GM12878 (cell line): ENCODE measurements at regions not wholly inside any gene's neighbourhood (a gene's known extent, or its start where the extent isn't known, plus 50 kb on each side); places are given as distances from the start of the nearest gene placed in this dataset.

ENCODE experiments used
- ATF3 ChIP-seq: IDR thresholded peaks from 2 replicates; pipeline ENCODE4 v1.6.1; 2011; ENCODE audit warnings: low read depth, mild to moderate bottlenecking, low read length, moderate library complexity, borderline replicate concordance; ENCODE audit errors: extremely low read depth
- CEBPB ChIP-seq, 2 experiments: fragments of 150-350 bp in 1 of 2; IDR thresholded peaks; 2 replicates each; pipeline ENCODE4 v1.6.1; 2012 to 2014; ENCODE audit warnings: low read depth in 2 of 2, low read length in 2 of 2, borderline replicate concordance in 1 of 2, inconsistent platforms in 1 of 2
- CTCF ChIP-seq, 3 experiments: IDR thresholded peaks in 2 of 3; conservative IDR thresholded peaks in 1 of 3; 2 replicates each; pipeline ENCODE4 v1.5.1; 2011; ENCODE audit warnings: low read depth in 3 of 3, low read length in 3 of 3, mild to moderate bottlenecking in 3 of 3, control low read depth in 2 of 3, moderate library complexity in 2 of 3, inconsistent platforms in 1 of 3, mixed read lengths in 1 of 3; ENCODE audit not compliant: control insufficient read depth in 2 of 3, insufficient read depth in 1 of 3; ENCODE audit errors: extremely low read depth in 1 of 3
- E2F4 ChIP-seq: IDR thresholded peaks from 2 replicates; pipeline ENCODE4 v1.6.1; 2012; ENCODE audit warnings: low read depth, low read length, improper control_type of control experiment
- IKZF2 ChIP-seq, 2 experiments: fragments of 450-650 bp; IDR thresholded peaks; 2 replicates each; pipeline ENCODE4 v1.6.1; 2017; ENCODE audit warnings: mild to moderate bottlenecking in 2 of 2, moderate library complexity in 2 of 2
- NFYB ChIP-seq: IDR thresholded peaks from 2 replicates; pipeline ENCODE4 v1.6.1; 2011; ENCODE audit warnings: low read depth, mild to moderate bottlenecking, low read length, improper control_type of control experiment, moderate library complexity; ENCODE audit not compliant: insufficient read depth
- REST ChIP-seq: IDR thresholded peaks from 2 replicates; pipeline ENCODE4 v1.6.1; 2012; ENCODE audit warnings: mild to moderate bottlenecking, low read depth, low read length
- SRF ChIP-seq, 2 experiments: IDR thresholded peaks; 2 replicates each; pipeline ENCODE4 v1.6.1; 2011; ENCODE audit warnings: low read depth in 2 of 2, low read length in 2 of 2, mild to moderate bottlenecking in 1 of 2, moderate library complexity in 1 of 2
- STAT3 ChIP-seq: IDR thresholded peaks from 2 replicates; pipeline ENCODE4 v1.6.1; 2011; ENCODE audit warnings: low read depth, low read length, improper control_type of control experiment
- TCF12 ChIP-seq: IDR thresholded peaks from 2 replicates; pipeline ENCODE4 v1.6.1; 2011; ENCODE audit warnings: low read depth, mild to moderate bottlenecking, low read length
- USF2 ChIP-seq: IDR thresholded peaks from 2 replicates; pipeline ENCODE4 v1.6.1; 2011; ENCODE audit warnings: low read depth, low read length, improper control_type of control experiment, borderline replicate concordance
- ZBTB11 ChIP-seq: fragments of 450-650 bp; formaldehyde crosslinking; IDR thresholded peaks from 2 replicates; pipeline ENCODE4 v1.5.0; 2022; ENCODE audit warnings: mild to moderate bottlenecking, missing genetic modification characterization
- ZBTB33 ChIP-seq: fragments of 450-650 bp; IDR thresholded peaks from 2 replicates; pipeline ENCODE4 v1.6.1; 2017; ENCODE audit warnings: mild to moderate bottlenecking

GRCh38 chr5:54754420-54754819 is 231.0 kb downstream of the ESM1 start:
- TF ChIP-seq E2F4 (no peak), CTCF (IDR thresholded peaks at IDR 0.05 in 2 of 3, conservative IDR thresholded peaks at IDR 0.05 in 1 of 3; ENCODE audit: control insufficient read depth in 2 of 3, extremely low read depth in 1 of 3, insufficient read depth in 1 of 3, low read depth in 3 of 3, low read length in 3 of 3) (no peak), SRF (IDR thresholded peaks at IDR 0.05; ENCODE audit: low read depth in 2 of 2, low read length in 2 of 2) (no peak), NFYB (no peak), ZBTB33 (no peak), REST (no peak), TCF12 (no peak), USF2 (no peak), STAT3 (no peak), ZBTB11 (no peak), IKZF2 (IDR thresholded peaks at IDR 0.05) (no peak), CEBPB (IDR thresholded peaks at IDR 0.05; ENCODE audit: borderline replicate concordance in 1 of 2, low read depth in 2 of 2, low read length in 2 of 2) (no peak), ATF3 (no peak)
